IMR-90 (cell line): ENCODE measurements at regions not wholly inside any gene's neighbourhood (a gene's known extent, or its start where the extent isn't known, plus 50 kb on each side); places are given as distances from the start of the nearest gene placed in this dataset.

Experiments
- ATAC-seq: fragments of 200-7000 bp; cut with Tn5 transposase; 2 replicates; pipeline ENCODE4 v1.9.1; 2020; ENCODE audit warnings: low read depth, mild to moderate bottlenecking, moderate library complexity
- BruUV-seq: library from RNA; stranded (reverse); fragments of 400-500 nt; replicated peaks from 2 replicates; lab custom pipeline; 2021; lab: Mats Ljungman, UMichigan
- CTCF ChIA-PET: fragments of 300-600 bp; formaldehyde crosslinking; extraction: SDS; loops from one replicate; lab custom pipeline; 2021; ENCODE audit warnings: antibody characterized with exemption; lab: Yijun Ruan, JAX
- POLR2A ChIA-PET: fragments of 300-600 bp; sonication (Branson Sonifier 250); formaldehyde crosslinking; loops from one replicate; lab custom pipeline; 2022; ENCODE audit warnings: antibody characterized with exemption; ENCODE audit not compliant: unreplicated experiment; lab: Charles Lee
- DNase-seq: peaks from one replicate; pipeline ENCODE4 v3.0.0; 2013
- H2AFZ ChIP-seq: replicated peaks from 2 replicates; pipeline ENCODE3; 2013; ENCODE audit warnings: low read length, mild to moderate bottlenecking; ENCODE audit not compliant: poor library complexity
- H2AK5ac ChIP-seq: 2 replicates; pipeline ENCODE4 v1.6.1; 2013; ENCODE audit warnings: low read depth, low read length, inconsistent platforms
- H2AK9ac ChIP-seq: replicated peaks from 2 replicates; pipeline ENCODE3; 2013; ENCODE audit warnings: mild to moderate bottlenecking, low read depth, low read length, moderate library complexity; ENCODE audit not compliant: poor library complexity
- H2BK120ac ChIP-seq: 2 replicates; pipeline ENCODE4 v1.6.1; 2013; ENCODE audit warnings: low read depth, low read length, inconsistent platforms
- H2BK15ac ChIP-seq: 3 replicates; pipeline ENCODE4 v1.6.1; 2013; ENCODE audit warnings: low read depth, low read length, inconsistent platforms
- H2BK20ac ChIP-seq: 2 replicates; pipeline ENCODE4 v1.6.1; 2013; ENCODE audit warnings: low read depth, mild to moderate bottlenecking, inconsistent platforms, low read length, moderate library complexity
- H2BK5ac ChIP-seq: 2 replicates; pipeline ENCODE4 v1.6.1; 2013; ENCODE audit warnings: mild to moderate bottlenecking, low read depth, low read length, inconsistent platforms; ENCODE audit not compliant: poor library complexity, severe bottlenecking
- H3K14ac ChIP-seq: replicated peaks from 2 replicates; pipeline ENCODE4 v1.6.1; 2013; ENCODE audit warnings: low read depth, low read length, inconsistent platforms
- H3K18ac ChIP-seq: 2 replicates; pipeline ENCODE4 v1.6.1; 2013; ENCODE audit warnings: low read depth, low read length, control low read depth
- H3K23ac ChIP-seq: 2 replicates; pipeline ENCODE4 v1.6.1; 2013; ENCODE audit warnings: low read depth, low read length, inconsistent platforms
- H3K27ac ChIP-seq: 2 replicates; pipeline ENCODE4 v1.5.1; 2013; ENCODE audit warnings: mild to moderate bottlenecking, control low read depth, low read length; ENCODE audit not compliant: insufficient read depth
- H3K27me3 ChIP-seq: 2 replicates; pipeline ENCODE4 v1.6.1; 2013; ENCODE audit warnings: low read length; ENCODE audit not compliant: control insufficient read depth, insufficient read depth
- H3K36me3 ChIP-seq: 2 replicates; pipeline ENCODE4 v1.6.1; 2013; ENCODE audit warnings: low read length, mixed read lengths; ENCODE audit not compliant: control insufficient read depth, insufficient read depth
- H3K4ac ChIP-seq: 2 replicates; pipeline ENCODE4 v1.6.1; 2013; ENCODE audit warnings: low read depth, low read length, inconsistent platforms
- H3K4me1 ChIP-seq: 2 replicates; pipeline ENCODE4 v1.6.1; 2013; ENCODE audit warnings: low read length, mixed read lengths; ENCODE audit not compliant: control insufficient read depth, insufficient read depth
- H3K4me2 ChIP-seq: 2 replicates; pipeline ENCODE4 v1.6.1; 2013; ENCODE audit warnings: low read depth, mild to moderate bottlenecking, control low read depth, low read length, moderate library complexity
- H3K4me3 ChIP-seq: 2 replicates; pipeline ENCODE4 v1.5.1; 2013; ENCODE audit warnings: low read depth, mild to moderate bottlenecking, control low read depth, low read length, moderate library complexity; ENCODE audit not compliant: insufficient read depth
- H3K56ac ChIP-seq: 2 replicates; pipeline ENCODE4 v1.6.1; 2013; ENCODE audit warnings: low read length, inconsistent platforms; ENCODE audit not compliant: insufficient read depth; ENCODE audit errors: extremely low read depth
- H3K79me1 ChIP-seq, 2 experiments: 2 replicates each; pipeline ENCODE4 v1.6.1; 2013; ENCODE audit warnings: low read length in 2 of 2, inconsistent platforms in 1 of 2, low read depth in 1 of 2
- H3K9ac ChIP-seq: 2 replicates; pipeline ENCODE4 v1.6.1; 2013; ENCODE audit warnings: low read depth, low read length, control low read depth
- H3K9me1 ChIP-seq: 2 replicates; pipeline ENCODE4 v1.6.1; 2013; ENCODE audit warnings: low read length, inconsistent platforms; ENCODE audit not compliant: insufficient read depth
- H3K9me3 ChIP-seq: 2 replicates; pipeline ENCODE4 v1.6.1; 2013; ENCODE audit warnings: low read length; ENCODE audit not compliant: control insufficient read depth, insufficient read depth
- H4K20me1 ChIP-seq: 2 replicates; pipeline ENCODE4 v1.6.1; 2013; ENCODE audit warnings: low read length, inconsistent platforms; ENCODE audit not compliant: insufficient read depth
- H4K5ac ChIP-seq: 2 replicates; pipeline ENCODE4 v1.6.1; 2013; ENCODE audit warnings: mild to moderate bottlenecking, low read depth, low read length, control low read depth
- H4K8ac ChIP-seq, 2 experiments: 2 replicates each; pipeline ENCODE4 v1.6.1; 2013; ENCODE audit warnings: low read depth in 2 of 2, low read length in 2 of 2, control low read depth in 1 of 2, inconsistent platforms in 1 of 2
- H4K91ac ChIP-seq: 2 replicates; pipeline ENCODE4 v1.6.1; 2013; ENCODE audit warnings: low read depth, low read length, inconsistent platforms; ENCODE audit not compliant: insufficient read depth
- CEBPB ChIP-seq: IDR thresholded peaks from 2 replicates; pipeline ENCODE4 v1.6.1; 2012; ENCODE audit warnings: low read depth, low read length, improper control_type of control experiment
- CHD1 ChIP-seq: IDR thresholded peaks from 2 replicates; pipeline ENCODE4 v1.6.1; 2012; ENCODE audit warnings: low read depth, low read length, improper control_type of control experiment
- FOS ChIP-seq: fragments of 150-350 bp; IDR thresholded peaks from 2 replicates; pipeline ENCODE4 v1.6.1; 2016; ENCODE audit warnings: low read depth, low read length
- RCOR1 ChIP-seq: IDR thresholded peaks from 2 replicates; pipeline ENCODE4 v1.6.1; 2012; ENCODE audit warnings: mild to moderate bottlenecking, low read length, improper control_type of control experiment; ENCODE audit not compliant: insufficient replicate concordance
- SMC3 ChIP-seq: fragments of 150-350 bp; IDR thresholded peaks from 2 replicates; pipeline ENCODE4 v1.6.1; 2016; ENCODE audit warnings: low read depth, mild to moderate bottlenecking, antibody characterized with exemption, low read length, moderate library complexity
- WGBS, 2 experiments: methylation state at CpG; one replicate each; pipeline versions ENCODE4 v1.1.5 to v1.1.7; 2013; ENCODE audit warnings: missing lambda C conversion rate in 2 of 2; ENCODE audit not compliant: insufficient read length in 1 of 2; ENCODE audit errors: extremely low coverage in 2 of 2; 5-methylcytosine and 5-hydroxymethylcytosine counted together
- dilution Hi-C: fragments of 300-500 bp; cut with HindIII; formaldehyde crosslinking; loops from one replicate; pipeline ENCODE4 v1.14.3; 2018; ENCODE audit warnings: low sequenced_read_pairs; ENCODE audit not compliant: unreplicated experiment
- in situ Hi-C: fragments of 300-500 bp; cut with MboI; formaldehyde crosslinking; loops from 3 replicates; pipeline ENCODE4 v1.14.3; 2019; ENCODE audit warnings: low sequenced_read_pairs, inconsistent platforms, mixed read lengths
- intact Hi-C: fragments of 100-400 bp; cut with micrococcal nuclease; formaldehyde crosslinking; loops from 2 replicates; pipeline ENCODE4 v1.10.0; 2022
- TF ChIP-seq, protein P1 (sequence below): conservative IDR thresholded peaks from 2 replicates; pipeline ENCODE4 v1.5.1; 2012; ENCODE audit warnings: mild to moderate bottlenecking, low read depth, low read length, improper control_type of control experiment

DNA sequence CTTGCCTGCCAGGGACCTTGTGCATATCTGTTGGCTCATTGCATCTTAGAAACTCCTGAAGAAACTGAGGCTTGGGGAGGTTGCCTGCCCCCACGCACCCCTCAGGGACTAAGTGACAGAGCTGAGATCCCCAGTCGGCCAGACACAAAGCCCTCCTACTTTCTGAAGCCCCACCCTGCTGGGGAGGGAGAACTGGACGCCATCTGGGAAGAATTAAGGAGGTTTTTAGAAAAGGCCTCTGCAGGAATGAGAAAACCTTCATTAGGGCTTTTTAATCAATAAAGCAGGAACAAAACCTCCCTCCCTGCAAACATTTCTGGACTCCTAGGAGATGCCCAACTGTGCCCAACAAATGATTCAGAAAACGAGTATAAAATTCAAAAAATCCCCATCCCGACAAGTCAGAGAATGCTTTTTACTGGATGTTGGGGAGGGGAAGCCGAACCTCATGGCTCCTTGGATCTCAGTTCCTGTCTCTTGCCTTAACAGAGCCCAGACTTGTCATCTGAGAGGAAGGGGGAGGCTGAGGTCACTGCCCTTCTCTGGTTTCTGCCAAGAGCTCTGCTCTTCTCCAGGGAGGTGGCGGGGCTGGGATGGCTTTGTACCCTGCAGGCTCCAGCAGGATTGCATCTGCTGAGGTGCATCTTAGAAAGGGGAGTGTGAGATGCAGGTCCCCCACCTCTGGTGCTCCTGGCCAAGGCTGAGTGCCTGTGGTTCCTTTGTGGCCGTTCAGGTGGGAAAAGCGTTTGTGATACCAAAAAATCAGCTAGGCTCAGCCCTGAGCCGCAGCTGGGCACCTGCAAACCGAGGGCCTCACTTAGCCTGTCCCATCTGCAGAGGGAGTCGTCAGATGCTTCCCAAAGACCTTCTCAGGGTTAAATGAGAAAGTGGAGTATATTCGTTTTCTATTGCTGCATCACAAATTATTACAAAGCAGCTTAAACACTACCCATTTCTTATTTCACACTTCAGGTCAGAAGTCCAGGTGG, 142.4 kb downstream of the ZFP36L2 start:
- H3K27me3 ChIP-seq: no peaks in the 10 kb centered on the region
- no peak for ATAC-seq
- peak overlapping the region; percentile 99 for H2BK5ac ChIP-seq
- H3K9me3 ChIP-seq: no peaks in the 10 kb centered on the region
- peaks cover 61% of the 10 kb centered on the region for H3K4me1 ChIP-seq
- POLR2A ChIA-PET: interaction anchor here (0.7 kb wide), 1 partner anchor 41 kb away, joined by 3 read pairs; no protein-coding TSS in a partner anchor
- dilution Hi-C loops: no loop called here
- CTCF ChIA-PET: interaction anchor here (0.7 kb wide), 1 partner anchor 112 kb away, joined by 3 read pairs; no protein-coding TSS in a partner anchor
- in situ Hi-C loops: no loop called here
- peak overlapping the region; percentile 99 for H3K18ac ChIP-seq
- no peak overlapping the region for H3K4me3 ChIP-seq
- peak overlapping the region; percentile 99 for H2BK20ac ChIP-seq
- H4K20me1 ChIP-seq: no peaks in the 10 kb centered on the region
- no TSS peak for BruUV-seq
- no CpG with 5 or more reads among the region's 13 CpGs for WGBS, 2 experiments
- H4K5ac ChIP-seq: peak overlapping the region; percentile 100
- H3K79me1 ChIP-seq: peaks cover 0 to 49% of the 10 kb centered on the region in 2 experiments; a peak in 2 of 4 replicates
- no peak overlapping the region for H3K4me2 ChIP-seq
- peak overlapping the region; percentile 100 for H4K91ac ChIP-seq
- peak overlapping the region; percentile 98 for H2AK9ac ChIP-seq
- H2AFZ ChIP-seq: peak overlapping the region; percentile 80
- no peaks in the 10 kb centered on the region for H3K36me3 ChIP-seq
- peak overlapping the region; percentile 100 for H2AK5ac ChIP-seq
- peak overlapping the region; percentile 94 to 95 for H4K8ac ChIP-seq
- peak overlapping the region; percentile 93 for H3K27ac ChIP-seq
- peak overlapping the region; percentile 100 for H2BK120ac ChIP-seq
- peak; percentile 55 for DNase-seq
- H2BK15ac ChIP-seq: peak overlapping the region; percentile 100
- no peak for TF ChIP-seq SMC3
- TF ChIP-seq FOS: no peak
- TF ChIP-seq RCOR1: no peak
- TF ChIP-seq CEBPB: no peak
- no peak for TF ChIP-seq CHD1
- TF ChIP-seq, protein P1, sequence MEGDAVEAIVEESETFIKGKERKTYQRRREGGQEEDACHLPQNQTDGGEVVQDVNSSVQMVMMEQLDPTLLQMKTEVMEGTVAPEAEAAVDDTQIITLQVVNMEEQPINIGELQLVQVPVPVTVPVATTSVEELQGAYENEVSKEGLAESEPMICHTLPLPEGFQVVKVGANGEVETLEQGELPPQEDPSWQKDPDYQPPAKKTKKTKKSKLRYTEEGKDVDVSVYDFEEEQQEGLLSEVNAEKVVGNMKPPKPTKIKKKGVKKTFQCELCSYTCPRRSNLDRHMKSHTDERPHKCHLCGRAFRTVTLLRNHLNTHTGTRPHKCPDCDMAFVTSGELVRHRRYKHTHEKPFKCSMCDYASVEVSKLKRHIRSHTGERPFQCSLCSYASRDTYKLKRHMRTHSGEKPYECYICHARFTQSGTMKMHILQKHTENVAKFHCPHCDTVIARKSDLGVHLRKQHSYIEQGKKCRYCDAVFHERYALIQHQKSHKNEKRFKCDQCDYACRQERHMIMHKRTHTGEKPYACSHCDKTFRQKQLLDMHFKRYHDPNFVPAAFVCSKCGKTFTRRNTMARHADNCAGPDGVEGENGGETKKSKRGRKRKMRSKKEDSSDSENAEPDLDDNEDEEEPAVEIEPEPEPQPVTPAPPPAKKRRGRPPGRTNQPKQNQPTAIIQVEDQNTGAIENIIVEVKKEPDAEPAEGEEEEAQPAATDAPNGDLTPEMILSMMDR: no peak
- H3K9me1 ChIP-seq: peaks cover 51% of the 10 kb centered on the region
- peak overlapping the region; percentile 88 for H3K23ac ChIP-seq
- intact Hi-C loops: no loop called here
- peak overlapping the region; percentile 74 for H3K56ac ChIP-seq
- peak overlapping the region; percentile 100 for H3K4ac ChIP-seq
- H3K14ac ChIP-seq: peak overlapping the region; percentile 99
- H3K9ac ChIP-seq: peak overlapping the region; percentile 32; the same call in 1 of the 2 replicates
